ENCODE measurements at regions not wholly inside any gene's neighbourhood (a gene's known extent, or its start where the extent isn't known, plus 50 kb on each side); places are given as distances from the start of the nearest gene placed in this dataset.

- DNase-seq (no peak), ATAC-seq (no peak)
- no peaks in the 10 kb centered on the region for H3K4me1 Mint-ChIP-seq
- H3K9me3 Mint-ChIP-seq, result peaks cover 11% of the 10 kb centered on the region
- no peaks in the 10 kb centered on the region for H3K36me3 Mint-ChIP-seq (ENCODE audit: low read depth)
- H3K27ac Mint-ChIP-seq, result no peak overlapping the region
- no peaks in the 10 kb centered on the region for H3K27me3 Mint-ChIP-seq
- no peak overlapping the region for H3K4me3 Mint-ChIP-seq
Measured at GRCh38 chr20:16946097-16946496, 197.9 kb downstream of the OTOR start.

GRCh38 chr20:16947479-16947878 is 199.3 kb downstream of the OTOR start:
- Mint-ChIP-seq H3K4me3 (no peak overlapping the region), H3K27ac (no peak overlapping the region), H3K27me3 (no peaks in the 10 kb centered on the region), H3K9me3 (peaks cover 11% of the 10 kb centered on the region), H3K36me3 (ENCODE audit: low read depth) (no peaks in the 10 kb centered on the region), H3K4me1 (no peaks in the 10 kb centered on the region)
- no peak for ATAC-seq
- DNase-seq, result no peak

- H3K4me3 Mint-ChIP-seq, result no peak overlapping the region
- no peaks in the 10 kb centered on the region for H3K4me1 Mint-ChIP-seq
- ATAC-seq, result no peak
- peaks cover 11% of the 10 kb centered on the region for H3K9me3 Mint-ChIP-seq
- no peaks in the 10 kb centered on the region for H3K27me3 Mint-ChIP-seq
- no peaks in the 10 kb centered on the region for H3K36me3 Mint-ChIP-seq (ENCODE audit: low read depth)
- no peak for DNase-seq
- no peak overlapping the region for H3K27ac Mint-ChIP-seq
Measured at GRCh38 chr20:16951876-16952275, 203.7 kb downstream of the OTOR start.

GRCh38 chr20:16952965-16953364 is 204.8 kb downstream of the OTOR start:
- H3K27me3 Mint-ChIP-seq, result no peaks in the 10 kb centered on the region
- peaks cover 11% of the 10 kb centered on the region for H3K9me3 Mint-ChIP-seq
- H3K4me3 Mint-ChIP-seq, result no peak overlapping the region
- no peak for ATAC-seq
- H3K27ac Mint-ChIP-seq, result no peak overlapping the region
- H3K4me1 Mint-ChIP-seq, result no peaks in the 10 kb centered on the region
- no peaks in the 10 kb centered on the region for H3K36me3 Mint-ChIP-seq (ENCODE audit: low read depth)
- DNase-seq, result no peak

GRCh38 chr20:16953858-16954257 is 205.7 kb downstream of the OTOR start:
- no peak overlapping the region for H3K4me3 Mint-ChIP-seq

GRCh38 chr20:16955462-16955861 is 207.3 kb downstream of the OTOR start:
- H3K4me1 Mint-ChIP-seq, result no peaks in the 10 kb centered on the region
- H3K27me3 Mint-ChIP-seq, result no peaks in the 10 kb centered on the region
- no peak overlapping the region for H3K27ac Mint-ChIP-seq
- peaks cover 12% of the 10 kb centered on the region for H3K9me3 Mint-ChIP-seq
- H3K4me3 Mint-ChIP-seq, result no peak overlapping the region
- ATAC-seq, result no peak
- no peak for DNase-seq
- no peaks in the 10 kb centered on the region for H3K36me3 Mint-ChIP-seq (ENCODE audit: low read depth)

More at GRCh38 chr20:16953858-16954257, 205.7 kb downstream of the OTOR start:
- Mint-ChIP-seq H3K4me1 (no peaks in the 10 kb centered on the region), H3K27me3 (no peaks in the 10 kb centered on the region), H3K9me3 (peaks cover 11% of the 10 kb centered on the region), H3K36me3 (ENCODE audit: low read depth) (no peaks in the 10 kb centered on the region), H3K27ac (no peak overlapping the region)
- DNase-seq (no peak), ATAC-seq (no peak)

GRCh38 chr20:16955971-16956370 is 207.8 kb downstream of the OTOR start:
- Mint-ChIP-seq H3K9me3 (peaks cover 9% of the 10 kb centered on the region), H3K4me3 (no peak overlapping the region), H3K36me3 (ENCODE audit: low read depth) (no peaks in the 10 kb centered on the region), H3K27me3 (no peaks in the 10 kb centered on the region), H3K27ac (no peak overlapping the region), H3K4me1 (no peaks in the 10 kb centered on the region)
- ATAC-seq (no peak), DNase-seq (no peak)

- no peaks in the 10 kb centered on the region for H3K4me1 Mint-ChIP-seq
- peaks cover 2% of the 10 kb centered on the region for H3K27me3 Mint-ChIP-seq
- H3K9me3 Mint-ChIP-seq, result peaks cover 11% of the 10 kb centered on the region
- H3K27ac Mint-ChIP-seq, result no peak overlapping the region
- ATAC-seq, result no peak
- no peak overlapping the region for H3K4me3 Mint-ChIP-seq
- H3K36me3 Mint-ChIP-seq (ENCODE audit: low read depth), result no peaks in the 10 kb centered on the region
- no peak for DNase-seq
Measured at GRCh38 chr20:16965401-16965800, 217.2 kb downstream of the OTOR start.

GRCh38 chr20:16966276-16966880 is 218.2 kb downstream of the OTOR start:
- H3K27ac Mint-ChIP-seq, result no peak overlapping the region
- DNase-seq, result no peak
- H3K4me3 Mint-ChIP-seq, result no peak overlapping the region
- H3K4me1 Mint-ChIP-seq, result no peaks in the 10 kb centered on the region
- H3K9me3 Mint-ChIP-seq, result peaks cover 10% of the 10 kb centered on the region
- no peaks in the 10 kb centered on the region for H3K36me3 Mint-ChIP-seq (ENCODE audit: low read depth)
- H3K27me3 Mint-ChIP-seq, result peaks cover 2% of the 10 kb centered on the region
- ATAC-seq, result no peak

- H3K9me3 Mint-ChIP-seq, result peaks cover 5% of the 10 kb centered on the region
- peaks cover 2% of the 10 kb centered on the region for H3K27me3 Mint-ChIP-seq
- H3K4me1 Mint-ChIP-seq, result no peaks in the 10 kb centered on the region
- no peak for DNase-seq
- no peak for ATAC-seq
- no peaks in the 10 kb centered on the region for H3K36me3 Mint-ChIP-seq (ENCODE audit: low read depth)
- H3K27ac Mint-ChIP-seq, result no peak overlapping the region
- no peak overlapping the region for H3K4me3 Mint-ChIP-seq
Measured at GRCh38 chr20:16968099-16968498, 219.9 kb downstream of the OTOR start.

GRCh38 chr20:16970776-16971175 is 222.6 kb downstream of the OTOR start:
- Mint-ChIP-seq H3K27me3 (peaks cover 2% of the 10 kb centered on the region), H3K36me3 (ENCODE audit: low read depth) (no peaks in the 10 kb centered on the region), H3K4me3 (no peak overlapping the region), H3K27ac (no peak overlapping the region), H3K4me1 (no peaks in the 10 kb centered on the region), H3K9me3 (peaks cover 5% of the 10 kb centered on the region)
- ATAC-seq, result no peak
- no peak for DNase-seq

GRCh38 chr20:16974080-16974854 is 226.1 kb downstream of the OTOR start:
- ATAC-seq (no peak), DNase-seq (no peak)
- Mint-ChIP-seq H3K36me3 (ENCODE audit: low read depth) (no peaks in the 10 kb centered on the region), H3K4me1 (no peaks in the 10 kb centered on the region), H3K9me3 (no peaks in the 10 kb centered on the region), H3K27me3 (no peaks in the 10 kb centered on the region), H3K27ac (no peak overlapping the region), H3K4me3 (no peak overlapping the region)

GRCh38 chr20:16974855-16975162 is 226.7 kb downstream of the OTOR start:
- ATAC-seq (no peak), DNase-seq (no peak)
- H3K36me3 Mint-ChIP-seq (ENCODE audit: low read depth), result no peaks in the 10 kb centered on the region
- H3K4me3 Mint-ChIP-seq, result no peak overlapping the region
- no peaks in the 10 kb centered on the region for H3K9me3 Mint-ChIP-seq
- no peak overlapping the region for H3K27ac Mint-ChIP-seq
- H3K4me1 Mint-ChIP-seq, result no peaks in the 10 kb centered on the region
- no peaks in the 10 kb centered on the region for H3K27me3 Mint-ChIP-seq

GRCh38 chr20:16975682-16976081 is 227.5 kb downstream of the OTOR start:
- Mint-ChIP-seq H3K9me3 (no peaks in the 10 kb centered on the region), H3K4me3 (no peak overlapping the region)

GRCh38 chr20:16978497-16978896 is 230.3 kb downstream of the OTOR start:
- no peak for ATAC-seq
- H3K4me1 Mint-ChIP-seq, result no peaks in the 10 kb centered on the region
- no peak overlapping the region for H3K4me3 Mint-ChIP-seq
- H3K36me3 Mint-ChIP-seq (ENCODE audit: low read depth), result no peaks in the 10 kb centered on the region
- no peak for DNase-seq
- no peaks in the 10 kb centered on the region for H3K27me3 Mint-ChIP-seq
- H3K27ac Mint-ChIP-seq, result no peak overlapping the region
- no peaks in the 10 kb centered on the region for H3K9me3 Mint-ChIP-seq

More at GRCh38 chr20:16975682-16976081, 227.5 kb downstream of the OTOR start:
- ATAC-seq, result no peak
- Mint-ChIP-seq H3K27ac (no peak overlapping the region), H3K36me3 (ENCODE audit: low read depth) (no peaks in the 10 kb centered on the region), H3K27me3 (no peaks in the 10 kb centered on the region), H3K4me1 (no peaks in the 10 kb centered on the region)
- no peak for DNase-seq
